Ovary (tissue), 7 donors: ENCODE measurements at regions not wholly inside any gene's neighbourhood (a gene's known extent, or its start where the extent isn't known, plus 50 kb on each side); places are given as distances from the start of the nearest gene placed in this dataset.

Source experiments
- DNase-seq, 5 donors: peaks; one replicate each; pipeline ENCODE4 v3.0.0-alpha.2; 2019 to 2020
- H3K27ac ChIP-seq, 2 donors: fragments of 200-600 bp; one replicate each; pipeline versions ENCODE4 v1.5.1 to v1.8.0; 2019 to 2022
- H3K27me3 ChIP-seq: fragments of 200-600 bp; one replicate; pipeline ENCODE4 v1.8.0; 2022
- H3K36me3 ChIP-seq: fragments of 200-600 bp; sonication (generic); one replicate; pipeline ENCODE4 v1.5.1; 2019
- H3K4me1 ChIP-seq: one replicate; pipeline ENCODE4 v1.8.1; 2013; ENCODE audit warnings: mild to moderate bottlenecking, moderate library complexity; ENCODE audit not compliant: insufficient read depth
- H3K4me3 ChIP-seq: fragments of 200-600 bp; sonication (generic); one replicate; pipeline ENCODE4 v1.5.1; 2017
- H3K9me3 ChIP-seq, 2 donors: fragments of 200-600 bp in 1 of 2; sonication (generic) in 1 of 2; one replicate each; pipeline versions ENCODE4 v1.5.1 to v1.8.1; 2013 to 2019; ENCODE audit warnings: mild to moderate bottlenecking in 1 of 2, moderate library complexity in 1 of 2
- CTCF ChIP-seq, 3 donors: fragments of 450-650 bp in 2 of 3; fragments of 200-600 bp in 1 of 3; IDR thresholded peaks; one replicate each; pipeline versions ENCODE4 v1.5.1 to v1.8.0; 2016 to 2022; ENCODE audit warnings: antibody characterized with exemption in 3 of 3, mild to moderate bottlenecking in 1 of 3
- EP300 ChIP-seq: sonication (generic); formaldehyde crosslinking; IDR thresholded peaks from one replicate; pipeline ENCODE4 v1.6.1; 2017; ENCODE audit warnings: antibody characterized with exemption
- POLR2A ChIP-seq: fragments of 450-650 bp; IDR thresholded peaks from one replicate; pipeline ENCODE4 v1.6.1; 2017; ENCODE audit warnings: antibody characterized with exemption, mild to moderate bottlenecking, moderate library complexity
- WGBS, 3 donors: extraction: QIAGEN DNeasy Blood & Tissue Kit in 1 of 3; methylation state at CpG; one replicate each; pipeline versions ENCODE4 v1.1.5 to v1.1.7; 2013 to 2017; 5-methylcytosine and 5-hydroxymethylcytosine counted together
- intact Hi-C, 4 donors: fragments of 100-400 bp; cut with DNase I; formaldehyde crosslinking; loops; one replicate each; pipeline versions ENCODE4 v1.11.0 to v1.15.1; 2022 to 2023
- donor health status: DM: no; HTN: no; CAD: no; lungs with moderate emphysema.
- donor health status: DM: no; HTN: no; CAD: no.
- donor health status: Bipolar disorder and iron deficiency.
- donor health status: DM: no; HTN: no; CAD: no.
- donor health status: DM: yes; HTN: yes; CAD: no.

GRCh38 chr20:5442101-5442500 is 125.3 kb upstream of the PROKR2 start:
- H3K27me3 ChIP-seq, result no peaks in the 10 kb centered on the region
- TF ChIP-seq EP300 (no peak), CTCF (IDR thresholded peaks at IDR 0.05) (no peak), POLR2A (no peak)
- no peak for DNase-seq
- intact Hi-C loops, result no loop called here
- H3K36me3 ChIP-seq, result no peaks in the 10 kb centered on the region
- 14 to 30% (median 15%) methylated on average over 5 of the region's 5 CpGs for WGBS, 3 donors
- no peaks in the 10 kb centered on the region for H3K4me1 ChIP-seq
- no peak overlapping the region for H3K27ac ChIP-seq
- no peak overlapping the region for H3K4me3 ChIP-seq
- H3K9me3 ChIP-seq, result no peaks in the 10 kb centered on the region

- no peaks in the 10 kb centered on the region for H3K4me1 ChIP-seq
- no peaks in the 10 kb centered on the region for H3K9me3 ChIP-seq
- TF ChIP-seq CTCF (IDR thresholded peaks at IDR 0.05) (no peak), EP300 (no peak), POLR2A (no peak)
- WGBS, 3 donors, result 70 to 81% (median 74%) methylated on average over 4 of the region's 4 CpGs
- DNase-seq, result no peak
- no peaks in the 10 kb centered on the region for H3K27me3 ChIP-seq
- intact Hi-C loops, result no loop called here
- H3K36me3 ChIP-seq, result no peaks in the 10 kb centered on the region
- no peak overlapping the region for H3K27ac ChIP-seq
- H3K4me3 ChIP-seq, result no peak overlapping the region
These were observed 117.4 kb upstream of the PROKR2 start for GRCh38 chr20:5434116-5434515.

- intact Hi-C loops, result no loop called here
- Histone ChIP-seq H3K4me1 (no peaks in the 10 kb centered on the region), H3K9me3 (no peaks in the 10 kb centered on the region), H3K27me3 (no peaks in the 10 kb centered on the region), H3K27ac (no peak overlapping the region), H3K36me3 (no peaks in the 10 kb centered on the region), H3K4me3 (no peak overlapping the region)
- TF ChIP-seq CTCF (IDR thresholded peaks at IDR 0.05), result no peak
- TF ChIP-seq EP300, result no peak
- no peak for TF ChIP-seq POLR2A
- 62 to 65% (median 63%) methylated on average over 3 of the region's 3 CpGs for WGBS, 3 donors
- DNase-seq, result no peak
These were observed 116.6 kb upstream of the PROKR2 start for GRCh38 chr20:5433352-5433751.

GRCh38 chr20:5432030-5432429 is 115.3 kb upstream of the PROKR2 start:
- intact Hi-C loops, result no loop called here
- WGBS, 3 donors, result 80 to 87% (median 83%) methylated on average over 15 of the region's 15 CpGs
- DNase-seq, result no peak
- Histone ChIP-seq H3K4me1 (no peaks in the 10 kb centered on the region), H3K27ac (no peak overlapping the region), H3K36me3 (no peaks in the 10 kb centered on the region), H3K9me3 (no peaks in the 10 kb centered on the region), H3K27me3 (no peaks in the 10 kb centered on the region), H3K4me3 (no peak overlapping the region)
- TF ChIP-seq EP300, result no peak
- TF ChIP-seq POLR2A, result no peak
- TF ChIP-seq CTCF (IDR thresholded peaks at IDR 0.05), result no peak

GRCh38 chr20:5430670-5431069 is 113.9 kb upstream of the PROKR2 start:
- WGBS, 3 donors, result 20 to 50% (median 24%) methylated on average over 2 of the region's 2 CpGs
- Histone ChIP-seq H3K36me3 (no peaks in the 10 kb centered on the region), H3K4me1 (no peaks in the 10 kb centered on the region), H3K27ac (no peak overlapping the region), H3K27me3 (no peaks in the 10 kb centered on the region), H3K4me3 (no peak overlapping the region), H3K9me3 (no peaks in the 10 kb centered on the region)
- intact Hi-C loops, result no loop called here
- no peak for TF ChIP-seq CTCF (IDR thresholded peaks at IDR 0.05)
- no peak for TF ChIP-seq POLR2A
- no peak for TF ChIP-seq EP300
- no peak for DNase-seq
